OCI-LY7 (cell line): ENCODE measurements at regions not wholly inside any gene's neighbourhood (a gene's known extent, or its start where the extent isn't known, plus 50 kb on each side); places are given as distances from the start of the nearest gene placed in this dataset.

Experiments used
- EZH2phosphoT487 ChIP-seq: fragments of 200-600 bp; sonication (generic); IDR thresholded peaks from 2 replicates; pipeline ENCODE4 v1.6.1; 2018; ENCODE audit warnings: low read depth, borderline replicate concordance, mild to moderate bottlenecking, mixed run types, antibody characterized with exemption, low read length, moderate library complexity, mixed read lengths
- TF ChIP-seq, protein P1 (sequence below): fragments of 200-600 bp; sonication (generic); conservative IDR thresholded peaks from 2 replicates; pipeline ENCODE4 v1.5.1; 2014; ENCODE audit warnings: mild to moderate bottlenecking, antibody characterized with exemption, low read length, moderate library complexity, mixed read lengths

DNA sequence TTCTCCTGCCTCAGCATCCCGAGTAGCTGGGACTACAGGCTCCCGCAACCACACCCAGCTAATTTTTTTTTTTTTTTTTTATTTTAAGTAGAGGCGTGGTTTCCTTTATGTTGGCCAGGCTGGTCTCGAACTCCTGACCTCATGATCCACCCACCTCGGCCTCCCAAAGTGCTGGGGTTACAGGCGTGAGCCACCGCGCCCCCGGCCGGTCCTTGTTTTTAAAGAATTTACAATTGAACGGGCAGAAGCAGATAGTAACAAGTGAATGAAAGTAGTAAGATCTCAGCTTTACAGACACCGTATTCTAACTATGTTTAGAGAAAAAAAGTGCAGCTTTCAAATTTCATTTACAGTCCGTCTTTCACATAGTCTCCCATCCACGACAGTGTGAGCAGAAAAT is 112.5 kb upstream of the VWC2 start:
- TF ChIP-seq, protein P1, sequence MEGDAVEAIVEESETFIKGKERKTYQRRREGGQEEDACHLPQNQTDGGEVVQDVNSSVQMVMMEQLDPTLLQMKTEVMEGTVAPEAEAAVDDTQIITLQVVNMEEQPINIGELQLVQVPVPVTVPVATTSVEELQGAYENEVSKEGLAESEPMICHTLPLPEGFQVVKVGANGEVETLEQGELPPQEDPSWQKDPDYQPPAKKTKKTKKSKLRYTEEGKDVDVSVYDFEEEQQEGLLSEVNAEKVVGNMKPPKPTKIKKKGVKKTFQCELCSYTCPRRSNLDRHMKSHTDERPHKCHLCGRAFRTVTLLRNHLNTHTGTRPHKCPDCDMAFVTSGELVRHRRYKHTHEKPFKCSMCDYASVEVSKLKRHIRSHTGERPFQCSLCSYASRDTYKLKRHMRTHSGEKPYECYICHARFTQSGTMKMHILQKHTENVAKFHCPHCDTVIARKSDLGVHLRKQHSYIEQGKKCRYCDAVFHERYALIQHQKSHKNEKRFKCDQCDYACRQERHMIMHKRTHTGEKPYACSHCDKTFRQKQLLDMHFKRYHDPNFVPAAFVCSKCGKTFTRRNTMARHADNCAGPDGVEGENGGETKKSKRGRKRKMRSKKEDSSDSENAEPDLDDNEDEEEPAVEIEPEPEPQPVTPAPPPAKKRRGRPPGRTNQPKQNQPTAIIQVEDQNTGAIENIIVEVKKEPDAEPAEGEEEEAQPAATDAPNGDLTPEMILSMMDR, result no peak
- TF ChIP-seq EZH2phosphoT487, result no peak
